Retinal pigment epithelial cell (primary cell): ENCODE measurements at regions not wholly inside any gene's neighbourhood (a gene's known extent, or its start where the extent isn't known, plus 50 kb on each side); places are given as distances from the start of the nearest gene placed in this dataset.

Source experiments
- DNase-seq: peaks from one replicate; pipeline ENCODE4 v3.0.0-alpha.2; 2010; ENCODE audit warnings: low read depth
- H3K4me3 ChIP-seq: 2 replicates; pipeline ENCODE4 v1.5.1; 2011; ENCODE audit warnings: mild to moderate bottlenecking, low read length, control low read depth, moderate library complexity
- CTCF ChIP-seq: conservative IDR thresholded peaks from 2 replicates; pipeline ENCODE4 v1.5.1; 2011; ENCODE audit warnings: low read depth, low read length, control low read depth, inconsistent platforms

GRCh38 chr12:114826244-114826643, 142.3 kb upstream of the TBX3 start:
- no peak for DNase-seq
- H3K4me3 ChIP-seq: no peak overlapping the region
- TF ChIP-seq CTCF: no peak

- TF ChIP-seq CTCF: no peak
- DNase-seq: no peak
- no peak overlapping the region for H3K4me3 ChIP-seq
Observed at GRCh38 chr12:114823724-114824123, 139.7 kb upstream of the TBX3 start.

GRCh38 chr12:114821570-114821969, 137.6 kb upstream of the TBX3 start:
- no peak for DNase-seq

GRCh38 chr12:114820796-114821195, 136.8 kb upstream of the TBX3 start:
- DNase-seq: no peak
- no peak for TF ChIP-seq CTCF
- H3K4me3 ChIP-seq: no peak overlapping the region

More at GRCh38 chr12:114821570-114821969, 137.6 kb upstream of the TBX3 start:
- no peak for TF ChIP-seq CTCF
- no peak overlapping the region for H3K4me3 ChIP-seq

GRCh38 chr12:114817571-114818425, 133.8 kb upstream of the TBX3 start:
- no peak for DNase-seq
- TF ChIP-seq CTCF: no peak
- no peak overlapping the region for H3K4me3 ChIP-seq

GRCh38 chr12:114815026-114815795, 131.2 kb upstream of the TBX3 start:
- no peak for DNase-seq
- no peak for TF ChIP-seq CTCF
- no peak overlapping the region for H3K4me3 ChIP-seq
